ENCODE measurements at regions not wholly inside any gene's neighbourhood (a gene's known extent, or its start where the extent isn't known, plus 50 kb on each side); places are given as distances from the start of the nearest gene placed in this dataset.

GRCh38 chr10:106347547-106347946 is 817.0 kb downstream of the SORCS1 start:
- TF ChIP-seq, protein P1, sequence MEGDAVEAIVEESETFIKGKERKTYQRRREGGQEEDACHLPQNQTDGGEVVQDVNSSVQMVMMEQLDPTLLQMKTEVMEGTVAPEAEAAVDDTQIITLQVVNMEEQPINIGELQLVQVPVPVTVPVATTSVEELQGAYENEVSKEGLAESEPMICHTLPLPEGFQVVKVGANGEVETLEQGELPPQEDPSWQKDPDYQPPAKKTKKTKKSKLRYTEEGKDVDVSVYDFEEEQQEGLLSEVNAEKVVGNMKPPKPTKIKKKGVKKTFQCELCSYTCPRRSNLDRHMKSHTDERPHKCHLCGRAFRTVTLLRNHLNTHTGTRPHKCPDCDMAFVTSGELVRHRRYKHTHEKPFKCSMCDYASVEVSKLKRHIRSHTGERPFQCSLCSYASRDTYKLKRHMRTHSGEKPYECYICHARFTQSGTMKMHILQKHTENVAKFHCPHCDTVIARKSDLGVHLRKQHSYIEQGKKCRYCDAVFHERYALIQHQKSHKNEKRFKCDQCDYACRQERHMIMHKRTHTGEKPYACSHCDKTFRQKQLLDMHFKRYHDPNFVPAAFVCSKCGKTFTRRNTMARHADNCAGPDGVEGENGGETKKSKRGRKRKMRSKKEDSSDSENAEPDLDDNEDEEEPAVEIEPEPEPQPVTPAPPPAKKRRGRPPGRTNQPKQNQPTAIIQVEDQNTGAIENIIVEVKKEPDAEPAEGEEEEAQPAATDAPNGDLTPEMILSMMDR (conservative IDR thresholded peaks at IDR 0.05; ENCODE audit: low read depth in 2 of 2) = no peak
- no peak for TF ChIP-seq EZH2phosphoT487 (IDR thresholded peaks at IDR 0.05; ENCODE audit: unreplicated experiment)
- no peak for TF ChIP-seq POLR2AphosphoS5 (IDR thresholded peaks at IDR 0.05; ENCODE audit: low read depth)

Data from GM23338 (cell line).